Spleen (tissue), 11 donors: ENCODE measurements at regions not wholly inside any gene's neighbourhood (a gene's known extent, or its start where the extent isn't known, plus 50 kb on each side); places are given as distances from the start of the nearest gene placed in this dataset.

Experiments
- DNase-seq: peaks from one replicate; pipeline ENCODE4 v3.0.0-alpha.2; 2020
- H3K27ac ChIP-seq, 8 donors: fragments of 200-600 bp; sonication (generic) in 7 of 8; 1 replicate in 4 of 8; 2 replicates in 4 of 8; pipeline versions ENCODE4 v1.5.0 to v1.8.0; 2016 to 2021; ENCODE audit warnings: inconsistent platforms in 4 of 8, mild to moderate bottlenecking in 4 of 8, moderate library complexity in 1 of 8
- H3K27me3 ChIP-seq, 7 donors: fragments of 200-600 bp; sonication (generic) in 6 of 7; replicated peaks in 1 of 7; 1 replicate in 4 of 7; 2 replicates in 3 of 7; pipeline versions ENCODE4 v1.5.0 to v1.8.0; 2016 to 2021; ENCODE audit warnings: inconsistent platforms in 3 of 7, mild to moderate bottlenecking in 1 of 7
- H3K36me3 ChIP-seq, 6 donors: fragments of 200-600 bp; sonication (generic) in 5 of 6; 1 replicate in 4 of 6; 2 replicates in 2 of 6; pipeline versions ENCODE4 v1.5.0 to v1.8.0; 2016 to 2021; ENCODE audit warnings: inconsistent platforms in 2 of 6
- H3K4me1 ChIP-seq, 6 donors: fragments of 200-600 bp; sonication (generic) in 5 of 6; 1 replicate in 3 of 6; 2 replicates in 3 of 6; pipeline versions ENCODE4 v1.5.0 to v1.8.0; 2016 to 2021; ENCODE audit warnings: inconsistent platforms in 3 of 6
- H3K4me3 ChIP-seq, 8 donors: fragments of 200-600 bp; sonication (generic) in 7 of 8; 1 replicate in 4 of 8; 2 replicates in 4 of 8; pipeline versions ENCODE4 v1.5.0 to v1.8.0; 2016 to 2021; ENCODE audit warnings: inconsistent platforms in 4 of 8, mild to moderate bottlenecking in 4 of 8, moderate library complexity in 2 of 8
- H3K9me3 ChIP-seq, 8 donors: fragments of 200-600 bp; sonication (generic) in 7 of 8; 1 replicate in 4 of 8; 2 replicates in 4 of 8; pipeline versions ENCODE4 v1.5.0 to v1.8.0; 2016 to 2021; ENCODE audit warnings: inconsistent platforms in 4 of 8
- POLR2A ChIP-seq, 3 donors: fragments of 450-650 bp; IDR thresholded peaks; one replicate each; pipeline ENCODE4 v1.5.1; 2017; ENCODE audit warnings: antibody characterized with exemption in 3 of 3, mild to moderate bottlenecking in 1 of 3
- POLR2AphosphoS5 ChIP-seq, 3 donors: sonication (generic); formaldehyde crosslinking; IDR thresholded peaks; one replicate each; pipeline ENCODE4 v1.5.1; 2017; ENCODE audit warnings: antibody characterized with exemption in 3 of 3
- WGBS, 5 donors: extraction: QIAGEN DNeasy Blood & Tissue Kit in 3 of 5; methylation state at CpG; one replicate each; pipeline versions ENCODE4 v1.1.5 to v1.1.7; 2013 to 2018; 5-methylcytosine and 5-hydroxymethylcytosine counted together
- intact Hi-C: fragments of 100-400 bp; cut with DNase I; formaldehyde crosslinking; loops from one replicate; pipeline ENCODE4 v1.15.0; 2023; ENCODE audit warnings: low total_unique reads
- TF ChIP-seq, protein P1 (sequence below), 11 experiments: fragments of 200-600 bp in 7 of 11; fragments of 450-650 bp in 4 of 11; sonication (generic) in 4 of 11; IDR thresholded peaks in 8 of 11; conservative IDR thresholded peaks in 3 of 11; 1 replicate in 7 of 11; 2 replicates in 4 of 11; pipeline versions ENCODE4 v1.4.0 to v1.8.0; 2016 to 2021; ENCODE audit warnings: antibody characterized with exemption in 11 of 11, inconsistent platforms in 4 of 11, mild to moderate bottlenecking in 1 of 11
- donor health status: healthy with polysubstance abuse.
- donor health status: DM: no; HTN: no; CAD: no; lungs with moderate emphysema.
- donor health status: DM: no; HTN: no; CAD: no.
- donor health status: Bipolar disorder and iron deficiency.
- donor health status: healthy.
- donor health status: DM: no; HTN: no; CAD: no.
- donor health status: DM: yes; HTN: yes; CAD: no.

- WGBS, 5 donors, result 67 to 88% (median 72%) methylated on average over 3 to 4 of the region's 4 CpGs
- H3K36me3 ChIP-seq, result no peaks in the 10 kb centered on the region
- intact Hi-C loops, result no loop called here
- peaks cover 0 to 18% (median 13%) of the 10 kb centered on the region in 6 donors for H3K4me1 ChIP-seq
- no peak for DNase-seq
- H3K4me3 ChIP-seq, result no peak overlapping the region
- no peak overlapping the region for H3K27ac ChIP-seq
- H3K9me3 ChIP-seq, result no peaks in the 10 kb centered on the region
- no peaks in the 10 kb centered on the region for H3K27me3 ChIP-seq
- TF ChIP-seq, protein P1, sequence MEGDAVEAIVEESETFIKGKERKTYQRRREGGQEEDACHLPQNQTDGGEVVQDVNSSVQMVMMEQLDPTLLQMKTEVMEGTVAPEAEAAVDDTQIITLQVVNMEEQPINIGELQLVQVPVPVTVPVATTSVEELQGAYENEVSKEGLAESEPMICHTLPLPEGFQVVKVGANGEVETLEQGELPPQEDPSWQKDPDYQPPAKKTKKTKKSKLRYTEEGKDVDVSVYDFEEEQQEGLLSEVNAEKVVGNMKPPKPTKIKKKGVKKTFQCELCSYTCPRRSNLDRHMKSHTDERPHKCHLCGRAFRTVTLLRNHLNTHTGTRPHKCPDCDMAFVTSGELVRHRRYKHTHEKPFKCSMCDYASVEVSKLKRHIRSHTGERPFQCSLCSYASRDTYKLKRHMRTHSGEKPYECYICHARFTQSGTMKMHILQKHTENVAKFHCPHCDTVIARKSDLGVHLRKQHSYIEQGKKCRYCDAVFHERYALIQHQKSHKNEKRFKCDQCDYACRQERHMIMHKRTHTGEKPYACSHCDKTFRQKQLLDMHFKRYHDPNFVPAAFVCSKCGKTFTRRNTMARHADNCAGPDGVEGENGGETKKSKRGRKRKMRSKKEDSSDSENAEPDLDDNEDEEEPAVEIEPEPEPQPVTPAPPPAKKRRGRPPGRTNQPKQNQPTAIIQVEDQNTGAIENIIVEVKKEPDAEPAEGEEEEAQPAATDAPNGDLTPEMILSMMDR (IDR thresholded peaks at IDR 0.05 in 8 of 11, conservative IDR thresholded peaks at IDR 0.05 in 3 of 11), result no peak
- no peak for TF ChIP-seq POLR2AphosphoS5 (IDR thresholded peaks at IDR 0.05)
- no peak for TF ChIP-seq POLR2A (IDR thresholded peaks at IDR 0.05)
Observed at GRCh38 chr5:56527174-56527573, 288.2 kb upstream of the MAP3K1 start.

- no peak overlapping the region for H3K4me3 ChIP-seq
- no peaks in the 10 kb centered on the region for H3K36me3 ChIP-seq
- intact Hi-C loops, result no loop called here
- H3K27ac ChIP-seq, result no peak overlapping the region
- TF ChIP-seq POLR2A (IDR thresholded peaks at IDR 0.05) (no peak), POLR2AphosphoS5 (IDR thresholded peaks at IDR 0.05) (no peak)
- TF ChIP-seq, protein P1 (IDR thresholded peaks at IDR 0.05 in 8 of 11, conservative IDR thresholded peaks at IDR 0.05 in 3 of 11), result no peak
- DNase-seq, result no peak
- WGBS, 5 donors, result 94 to 97% (median 95%) methylated on average over 3 of the region's 3 CpGs
- H3K4me1 ChIP-seq, result peaks cover 0 to 18% (median 13%) of the 10 kb centered on the region in 6 donors
- H3K9me3 ChIP-seq, result no peaks in the 10 kb centered on the region
- H3K27me3 ChIP-seq, result no peaks in the 10 kb centered on the region
Observed at GRCh38 chr5:56525113-56525512, 290.2 kb upstream of the MAP3K1 start.

DNA sequence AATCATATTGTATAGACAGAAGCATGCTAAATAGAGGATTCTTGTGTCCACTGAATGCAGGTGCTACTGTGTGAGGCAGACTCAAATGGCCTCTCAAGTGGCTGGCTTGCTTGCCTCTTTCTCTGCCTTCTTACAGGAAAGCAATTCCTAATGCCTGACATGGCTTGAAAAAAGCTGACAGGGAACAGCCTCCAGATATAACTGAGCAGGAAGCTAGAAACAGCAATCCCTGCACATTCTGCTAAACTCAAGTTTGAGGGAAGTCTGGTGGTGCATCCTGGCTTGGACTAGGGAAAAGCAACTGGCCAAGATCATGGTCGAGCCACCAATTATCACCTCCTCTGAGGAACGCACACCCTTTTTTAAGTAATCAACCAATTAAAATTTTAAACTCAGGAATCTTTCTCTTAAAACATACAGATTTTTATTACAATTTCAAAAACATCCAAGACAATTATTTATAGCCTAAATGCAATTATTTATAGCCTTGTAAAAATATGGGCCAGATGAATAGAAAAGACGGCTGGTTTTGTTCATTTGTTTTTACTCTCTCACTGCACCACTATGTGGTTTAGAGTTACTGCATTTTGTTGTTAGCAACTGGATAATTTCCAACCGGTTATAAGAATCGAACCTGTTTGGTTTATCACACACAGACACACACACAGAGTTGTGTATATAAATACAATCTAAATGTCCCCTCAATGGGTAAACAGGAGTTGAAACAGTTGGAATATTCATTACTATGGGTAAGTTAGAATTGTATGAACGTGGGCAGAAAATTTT, 290.9 kb upstream of the ANKRD55 start:
- no peaks in the 10 kb centered on the region for H3K27me3 ChIP-seq
- no peaks in the 10 kb centered on the region for H3K9me3 ChIP-seq
- no peak overlapping the region for H3K4me3 ChIP-seq
- H3K27ac ChIP-seq, result peak overlapping the region in 6 of 8 donors; percentile 10 to 49 (median 28)
- H3K36me3 ChIP-seq, result no peaks in the 10 kb centered on the region
- intact Hi-C loops, result no loop called here
- 65 to 83% (median 75%) methylated on average over 6 of the region's 6 CpGs for WGBS, 5 donors
- peaks cover 0 to 18% (median 13%) of the 10 kb centered on the region in 6 donors for H3K4me1 ChIP-seq
- TF ChIP-seq, protein P1 (IDR thresholded peaks at IDR 0.05 in 8 of 11, conservative IDR thresholded peaks at IDR 0.05 in 3 of 11), result no peak
- TF ChIP-seq POLR2AphosphoS5 (IDR thresholded peaks at IDR 0.05), result peak in 1 of 3 donors; percentile 52
- no peak for DNase-seq

GRCh38 chr5:56522960-56523359, 289.8 kb upstream of the ANKRD55 start:
- WGBS, 5 donors, result 24 to 50% (median 35%) methylated on average over 1 of the region's 1 CpG

More at GRCh38 chr5:56522960-56523359, 289.8 kb upstream of the ANKRD55 start:
- TF ChIP-seq, protein P1 (IDR thresholded peaks at IDR 0.05 in 8 of 11, conservative IDR thresholded peaks at IDR 0.05 in 3 of 11), result no peak
- TF ChIP-seq POLR2AphosphoS5 (IDR thresholded peaks at IDR 0.05) (peak in 1 of 3 donors; percentile 18), POLR2A (IDR thresholded peaks at IDR 0.05) (no peak)
- Histone ChIP-seq H3K4me3 (no peak overlapping the region), H3K9me3 (no peaks in the 10 kb centered on the region), H3K4me1 (peaks cover 0 to 18% (median 13%) of the 10 kb centered on the region in 6 donors), H3K27ac (peak overlapping the region in 3 of 8 donors; percentile 27 to 49 (median 28)), H3K36me3 (no peaks in the 10 kb centered on the region), H3K27me3 (no peaks in the 10 kb centered on the region)
- no peak for DNase-seq
- intact Hi-C loops, result no loop called here
